Esophagus squamous epithelium (tissue), 5 donors: ENCODE measurements at regions not wholly inside any gene's neighbourhood (a gene's known extent, or its start where the extent isn't known, plus 50 kb on each side); places are given as distances from the start of the nearest gene placed in this dataset.

Experiments
- DNase-seq: peaks from one replicate; lab custom pipeline; 2025; lab: John Stamatoyannopoulos, UW
- H3K27ac ChIP-seq, 4 donors: fragments of 200-600 bp; sonication (generic); one replicate each; pipeline ENCODE4 v1.5.1; 2016 to 2019; ENCODE audit warnings: mild to moderate bottlenecking in 1 of 4
- H3K27me3 ChIP-seq, 4 donors: fragments of 200-600 bp; sonication (generic); 1 replicate in 3 of 4; 2 replicates in 1 of 4; pipeline versions ENCODE4 v1.5.1 to v1.6.0; 2017 to 2021; ENCODE audit warnings: antibody characterized with exemption in 1 of 4
- H3K36me3 ChIP-seq, 3 donors: fragments of 200-600 bp; sonication (generic); one replicate each; pipeline ENCODE4 v1.5.1; 2016 to 2019
- H3K4me1 ChIP-seq, 3 donors: fragments of 200-600 bp; sonication (generic); one replicate each; pipeline ENCODE4 v1.5.1; 2017 to 2019
- H3K4me3 ChIP-seq, 4 donors: fragments of 200-600 bp; sonication (generic); 1 replicate in 3 of 4; 2 replicates in 1 of 4; pipeline ENCODE4 v1.5.1; 2016 to 2019; ENCODE audit warnings: mild to moderate bottlenecking in 2 of 4, moderate library complexity in 1 of 4
- H3K9me3 ChIP-seq, 3 donors: fragments of 200-600 bp; sonication (generic); one replicate each; pipeline ENCODE4 v1.5.1; 2016 to 2019
- POLR2A ChIP-seq, 4 donors: fragments of 450-650 bp; IDR thresholded peaks; one replicate each; pipeline ENCODE4 v1.6.1; 2017; ENCODE audit warnings: antibody characterized with exemption in 4 of 4, mild to moderate bottlenecking in 4 of 4, moderate library complexity in 3 of 4
- WGBS, 2 donors: methylation state at CpG; one replicate each; pipeline ENCODE4 v1.1.5; 2018; 5-methylcytosine and 5-hydroxymethylcytosine counted together
- intact Hi-C: fragments of 100-400 bp; cut with DNase I; formaldehyde crosslinking; loops from one replicate; pipeline ENCODE4 v1.15.0; 2022
- TF ChIP-seq, protein P1 (sequence below), 6 experiments: fragments of 450-650 bp in 4 of 6; fragments of 200-600 bp in 2 of 6; sonication (generic) in 2 of 6; IDR thresholded peaks; one replicate each; pipeline ENCODE4 v1.5.1; 2016 to 2019; ENCODE audit warnings: antibody characterized with exemption in 6 of 6, mild to moderate bottlenecking in 4 of 6, moderate library complexity in 4 of 6
- donor health status: DM: yes; HTN: yes; CAD: no.

DNA sequence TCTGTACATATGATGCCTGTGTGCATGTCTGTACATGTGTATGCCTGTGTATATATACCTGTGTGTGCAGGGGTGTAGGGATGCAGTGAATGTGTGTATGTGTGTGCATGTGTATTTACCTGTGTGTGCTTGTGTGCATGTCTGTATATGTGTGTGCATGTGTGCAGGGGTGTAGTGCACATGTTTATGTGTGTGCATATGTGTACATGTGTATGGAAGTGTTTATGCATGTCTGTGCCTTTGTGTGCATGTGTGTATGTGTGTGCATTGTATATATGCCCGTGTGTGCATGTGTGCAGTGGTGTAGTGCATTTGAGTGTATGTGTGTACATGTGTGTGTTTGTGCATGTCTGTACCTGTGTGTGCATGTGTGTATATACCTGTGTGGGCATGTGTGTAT lies 51.0 kb upstream of the TMEM18 start:
- TF ChIP-seq POLR2A (IDR thresholded peaks at IDR 0.05), result no peak
- TF ChIP-seq, protein P1, sequence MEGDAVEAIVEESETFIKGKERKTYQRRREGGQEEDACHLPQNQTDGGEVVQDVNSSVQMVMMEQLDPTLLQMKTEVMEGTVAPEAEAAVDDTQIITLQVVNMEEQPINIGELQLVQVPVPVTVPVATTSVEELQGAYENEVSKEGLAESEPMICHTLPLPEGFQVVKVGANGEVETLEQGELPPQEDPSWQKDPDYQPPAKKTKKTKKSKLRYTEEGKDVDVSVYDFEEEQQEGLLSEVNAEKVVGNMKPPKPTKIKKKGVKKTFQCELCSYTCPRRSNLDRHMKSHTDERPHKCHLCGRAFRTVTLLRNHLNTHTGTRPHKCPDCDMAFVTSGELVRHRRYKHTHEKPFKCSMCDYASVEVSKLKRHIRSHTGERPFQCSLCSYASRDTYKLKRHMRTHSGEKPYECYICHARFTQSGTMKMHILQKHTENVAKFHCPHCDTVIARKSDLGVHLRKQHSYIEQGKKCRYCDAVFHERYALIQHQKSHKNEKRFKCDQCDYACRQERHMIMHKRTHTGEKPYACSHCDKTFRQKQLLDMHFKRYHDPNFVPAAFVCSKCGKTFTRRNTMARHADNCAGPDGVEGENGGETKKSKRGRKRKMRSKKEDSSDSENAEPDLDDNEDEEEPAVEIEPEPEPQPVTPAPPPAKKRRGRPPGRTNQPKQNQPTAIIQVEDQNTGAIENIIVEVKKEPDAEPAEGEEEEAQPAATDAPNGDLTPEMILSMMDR (IDR thresholded peaks at IDR 0.05), result no peak
- WGBS, 2 donors, result 75% methylated on average over 1 of the region's 1 CpG; no CpG with 5 or more reads in 1 of the 2 donors
- intact Hi-C loops, result no loop called here
- Histone ChIP-seq H3K4me3 (no peak overlapping the region), H3K9me3 (no peaks in the 10 kb centered on the region), H3K27me3 (peaks cover 0 to 21% (median 0%) of the 10 kb centered on the region in 4 donors), H3K4me1 (peaks cover 0 to 9% (median 0%) of the 10 kb centered on the region in 3 donors), H3K27ac (no peak overlapping the region), H3K36me3 (no peaks in the 10 kb centered on the region)
- no peak for DNase-seq

DNA sequence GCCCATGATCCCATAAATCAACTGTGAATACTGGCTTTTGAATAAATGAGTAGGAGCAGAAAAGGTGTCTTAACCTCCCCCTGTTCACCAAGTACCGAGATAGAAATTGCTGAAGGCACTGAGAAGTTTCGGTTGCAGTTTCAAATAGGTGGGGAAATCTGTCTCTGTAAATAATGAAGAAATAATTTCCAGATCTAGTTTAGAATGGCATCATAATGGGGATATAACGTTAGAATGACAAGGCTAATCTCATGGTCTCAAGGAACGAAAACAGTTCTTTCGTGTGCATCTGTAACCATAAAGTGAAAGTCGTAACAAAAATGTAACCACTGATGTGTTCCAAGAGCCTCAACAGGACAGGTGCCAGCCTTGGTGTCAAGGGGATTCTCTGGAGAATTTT lies 49.9 kb upstream of the TMEM18 start:
- no peaks in the 10 kb centered on the region for H3K9me3 ChIP-seq
- 65 to 71% methylated on average over 6 of the region's 6 CpGs for WGBS, 2 donors
- intact Hi-C loops, result no loop called here

More for the DNA sequence above, 49.9 kb upstream of the TMEM18 start:
- no peak overlapping the region for H3K4me3 ChIP-seq
- no peak for DNase-seq
- no peak overlapping the region for H3K27ac ChIP-seq
- peaks cover 0 to 24% (median 0%) of the 10 kb centered on the region in 4 donors for H3K27me3 ChIP-seq
- peaks cover 0 to 9% (median 0%) of the 10 kb centered on the region in 3 donors for H3K4me1 ChIP-seq
- TF ChIP-seq POLR2A (IDR thresholded peaks at IDR 0.05), result no peak
- TF ChIP-seq, protein P1 (IDR thresholded peaks at IDR 0.05), result no peak
- no peaks in the 10 kb centered on the region for H3K36me3 ChIP-seq
